KMS-11 (cell line): ENCODE measurements at regions not wholly inside any gene's neighbourhood (a gene's known extent, or its start where the extent isn't known, plus 50 kb on each side); places are given as distances from the start of the nearest gene placed in this dataset.
A peak's percentile ranks its signal among the peaks of the same experiment; 100 is the strongest.

Experiments used
- H2AFZ ChIP-seq: fragments of 200-600 bp; sonication (generic); 2 replicates; pipeline ENCODE4 v1.6.1; 2016; ENCODE audit warnings: antibody characterized with exemption, mixed run types, low read depth
- H3K27ac ChIP-seq: fragments of 200-600 bp; sonication (generic); 2 replicates; pipeline ENCODE4 v1.6.1; 2016; ENCODE audit warnings: mild to moderate bottlenecking, mixed run types
- H3K27me3 ChIP-seq: fragments of 200-600 bp; sonication (generic); 2 replicates; pipeline ENCODE4 v1.6.1; 2017; ENCODE audit warnings: mild to moderate bottlenecking, low read depth, mixed run types, moderate library complexity; ENCODE audit not compliant: insufficient read depth
- H3K36me3 ChIP-seq: fragments of 200-600 bp; sonication (generic); 2 replicates; pipeline ENCODE4 v1.6.1; 2017; ENCODE audit warnings: mild to moderate bottlenecking, mixed run types; ENCODE audit not compliant: insufficient read depth
- H3K4me1 ChIP-seq: fragments of 200-600 bp; sonication (generic); 2 replicates; pipeline ENCODE4 v1.6.1; 2016; ENCODE audit warnings: mild to moderate bottlenecking, low read depth, mixed run types; ENCODE audit not compliant: poor library complexity, severe bottlenecking
- H3K4me2 ChIP-seq: fragments of 200-600 bp; sonication (generic); 2 replicates; pipeline ENCODE4 v1.7.0; 2016; ENCODE audit warnings: mild to moderate bottlenecking, mixed run types
- H3K4me3 ChIP-seq: fragments of 200-600 bp; sonication (generic); IDR thresholded peaks from 2 replicates; pipeline ENCODE4 v1.6.1; 2017; ENCODE audit warnings: low read depth, low read length, mixed read lengths; ENCODE audit not compliant: insufficient read depth
- H3K79me2 ChIP-seq: fragments of 200-600 bp; sonication (generic); 2 replicates; pipeline ENCODE4 v1.6.1; 2016; ENCODE audit warnings: low read depth, mixed run types; ENCODE audit not compliant: insufficient read depth
- H3K9ac ChIP-seq: fragments of 200-600 bp; sonication (generic); 2 replicates; pipeline ENCODE4 v1.6.1; 2016; ENCODE audit warnings: mild to moderate bottlenecking, mixed run types
- H4K20me1 ChIP-seq: fragments of 200-600 bp; sonication (generic); 2 replicates; pipeline ENCODE4 v1.6.1; 2016; ENCODE audit warnings: mild to moderate bottlenecking, mixed run types; ENCODE audit not compliant: insufficient read depth
- TF ChIP-seq, protein P1 (sequence below): fragments of 200-600 bp; sonication (generic); conservative IDR thresholded peaks from 2 replicates; pipeline ENCODE4 v1.6.1; 2017; ENCODE audit warnings: low read depth, mild to moderate bottlenecking, antibody characterized with exemption, low read length, moderate library complexity, mixed read lengths

DNA sequence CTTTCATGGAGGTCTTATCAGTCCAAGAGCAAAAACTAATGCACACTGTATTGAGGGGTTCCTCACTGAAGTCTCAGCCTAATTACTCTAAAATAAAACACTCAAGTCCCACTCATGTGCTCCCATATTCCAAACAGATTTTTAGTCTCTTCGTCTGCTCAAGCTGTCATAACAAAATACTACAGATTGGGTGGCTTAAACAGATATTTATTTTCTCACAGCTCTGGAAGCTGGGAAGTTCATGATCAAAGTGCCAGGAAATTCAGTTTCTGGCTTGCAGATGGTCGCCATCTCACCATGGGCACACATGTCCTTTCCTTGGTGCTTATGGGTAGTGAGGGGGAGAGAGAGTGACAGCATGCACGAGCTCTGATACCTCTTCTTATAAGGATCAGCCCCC lies 147.5 kb downstream of the ANXA2 start:
- Histone ChIP-seq H3K79me2 (no peaks in the 10 kb centered on the region), H3K4me3 (no peak overlapping the region), H3K9ac (no peak overlapping the region), H3K27ac (no peak overlapping the region), H2AFZ (no peak overlapping the region), H4K20me1 (no peaks in the 10 kb centered on the region), H3K4me2 (no peak overlapping the region), H3K4me1 (peaks cover 5% of the 10 kb centered on the region), H3K36me3 (no peaks in the 10 kb centered on the region), H3K27me3 (no peaks in the 10 kb centered on the region)
- TF ChIP-seq, protein P1, sequence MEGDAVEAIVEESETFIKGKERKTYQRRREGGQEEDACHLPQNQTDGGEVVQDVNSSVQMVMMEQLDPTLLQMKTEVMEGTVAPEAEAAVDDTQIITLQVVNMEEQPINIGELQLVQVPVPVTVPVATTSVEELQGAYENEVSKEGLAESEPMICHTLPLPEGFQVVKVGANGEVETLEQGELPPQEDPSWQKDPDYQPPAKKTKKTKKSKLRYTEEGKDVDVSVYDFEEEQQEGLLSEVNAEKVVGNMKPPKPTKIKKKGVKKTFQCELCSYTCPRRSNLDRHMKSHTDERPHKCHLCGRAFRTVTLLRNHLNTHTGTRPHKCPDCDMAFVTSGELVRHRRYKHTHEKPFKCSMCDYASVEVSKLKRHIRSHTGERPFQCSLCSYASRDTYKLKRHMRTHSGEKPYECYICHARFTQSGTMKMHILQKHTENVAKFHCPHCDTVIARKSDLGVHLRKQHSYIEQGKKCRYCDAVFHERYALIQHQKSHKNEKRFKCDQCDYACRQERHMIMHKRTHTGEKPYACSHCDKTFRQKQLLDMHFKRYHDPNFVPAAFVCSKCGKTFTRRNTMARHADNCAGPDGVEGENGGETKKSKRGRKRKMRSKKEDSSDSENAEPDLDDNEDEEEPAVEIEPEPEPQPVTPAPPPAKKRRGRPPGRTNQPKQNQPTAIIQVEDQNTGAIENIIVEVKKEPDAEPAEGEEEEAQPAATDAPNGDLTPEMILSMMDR: no peak

DNA sequence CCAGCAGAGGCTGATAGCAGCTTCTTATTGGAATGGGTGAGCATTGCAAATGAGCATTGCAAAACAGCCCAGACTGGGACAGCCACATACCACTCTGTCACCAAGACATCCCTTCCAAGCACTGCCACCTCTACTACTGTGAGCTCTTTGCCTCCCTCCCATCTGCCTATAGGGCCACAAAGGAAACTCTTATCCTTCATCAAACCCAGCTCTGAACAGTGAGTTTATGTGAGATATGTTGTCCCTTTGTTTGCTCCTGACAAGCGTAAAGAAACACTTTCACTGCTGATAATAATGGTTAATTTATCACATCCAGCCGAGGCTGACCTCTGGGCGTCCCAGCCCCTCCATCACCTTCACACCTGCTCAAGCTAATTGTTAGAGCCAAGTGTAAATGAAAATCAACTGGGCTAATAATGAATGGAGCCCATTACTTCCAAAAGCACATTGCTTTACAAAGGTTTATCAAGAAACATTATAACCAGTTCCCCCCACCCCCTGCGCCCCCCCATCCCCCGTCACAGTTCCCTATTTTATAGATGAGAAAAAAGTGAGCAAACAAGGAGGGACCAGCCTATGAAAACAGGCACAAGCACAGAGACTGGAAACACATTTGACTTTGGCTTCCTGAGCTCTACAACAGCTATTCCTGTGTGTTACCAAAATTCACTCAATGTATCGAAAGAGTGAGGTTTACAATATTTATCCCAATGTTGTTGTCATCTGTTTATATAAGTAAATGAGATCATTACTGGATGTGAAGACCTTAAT lies 146.3 kb downstream of the ANXA2 start:
- peaks cover 13% of the 10 kb centered on the region for H3K4me1 ChIP-seq
- no peak overlapping the region for H3K27ac ChIP-seq
- H3K79me2 ChIP-seq: no peaks in the 10 kb centered on the region
- H3K4me2 ChIP-seq: no peak overlapping the region
- no peaks in the 10 kb centered on the region for H4K20me1 ChIP-seq
- no peak overlapping the region for H3K4me3 ChIP-seq
- no peaks in the 10 kb centered on the region for H3K27me3 ChIP-seq
- TF ChIP-seq, protein P1: no peak
- no peak overlapping the region for H2AFZ ChIP-seq
- H3K36me3 ChIP-seq: no peaks in the 10 kb centered on the region
- no peak overlapping the region for H3K9ac ChIP-seq

DNA sequence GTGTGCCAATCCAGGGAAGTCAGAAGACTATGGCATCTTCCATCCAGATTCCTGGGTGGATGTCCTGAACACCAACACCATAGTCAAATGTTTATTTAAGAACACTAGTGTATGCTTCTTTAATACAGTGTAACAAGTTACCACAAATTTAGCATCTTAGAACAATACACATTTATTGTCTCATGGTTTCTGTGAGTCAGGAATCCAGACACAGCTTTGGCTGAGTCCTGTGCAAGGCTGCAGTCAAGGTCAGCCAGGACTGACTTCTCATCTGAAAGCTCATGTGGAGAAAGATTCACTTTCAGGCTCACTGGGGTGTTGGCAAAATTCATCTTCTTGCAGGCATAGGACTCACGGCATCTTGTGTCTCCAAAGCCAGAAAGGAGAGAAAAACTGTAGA lies 143.4 kb downstream of the ANXA2 start:
- H3K27ac ChIP-seq: no peak overlapping the region
- no peak overlapping the region for H3K4me3 ChIP-seq
- no peaks in the 10 kb centered on the region for H4K20me1 ChIP-seq
- peaks cover 13% of the 10 kb centered on the region for H3K4me1 ChIP-seq
- H3K27me3 ChIP-seq: no peaks in the 10 kb centered on the region
- TF ChIP-seq, protein P1: no peak
- no peaks in the 10 kb centered on the region for H3K79me2 ChIP-seq
- H2AFZ ChIP-seq: no peak overlapping the region
- H3K36me3 ChIP-seq: no peaks in the 10 kb centered on the region
- no peak overlapping the region for H3K9ac ChIP-seq
- H3K4me2 ChIP-seq: no peak overlapping the region

DNA sequence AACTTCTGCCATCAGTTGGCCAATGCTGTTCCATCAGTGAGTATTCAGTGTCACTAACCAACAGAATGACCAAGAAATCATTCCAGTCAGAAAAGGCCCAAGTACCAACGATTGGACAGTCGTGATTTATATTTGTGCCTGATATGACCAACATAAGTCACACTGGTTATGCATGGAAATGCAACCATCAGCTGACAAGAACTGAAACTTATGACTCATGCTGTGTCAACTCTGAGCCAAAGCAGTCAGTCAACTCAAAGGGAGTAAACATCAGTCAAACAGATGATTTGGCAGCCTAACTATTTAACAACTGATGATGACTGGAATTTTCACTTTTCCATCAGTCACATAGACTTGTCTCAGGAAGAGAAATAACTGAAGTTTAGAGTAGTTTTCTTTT lies 142.4 kb downstream of the ANXA2 start:
- no peaks in the 10 kb centered on the region for H3K79me2 ChIP-seq
- no peaks in the 10 kb centered on the region for H3K27me3 ChIP-seq
- TF ChIP-seq, protein P1: no peak
- peaks cover 13% of the 10 kb centered on the region for H3K4me1 ChIP-seq
- H3K27ac ChIP-seq: no peak overlapping the region
- H3K9ac ChIP-seq: no peak overlapping the region
- peak overlapping the region; percentile 27; the same call in 1 of the 2 replicates for H3K4me2 ChIP-seq
- H3K4me3 ChIP-seq: no peak overlapping the region
- H3K36me3 ChIP-seq: no peaks in the 10 kb centered on the region
- no peak overlapping the region for H2AFZ ChIP-seq
- H4K20me1 ChIP-seq: no peaks in the 10 kb centered on the region
